GM23248 (cell line): ENCODE measurements at regions not wholly inside any gene's neighbourhood (a gene's known extent, or its start where the extent isn't known, plus 50 kb on each side); places are given as distances from the start of the nearest gene placed in this dataset.

Experiments used
- EZH2 ChIP-seq: fragments of 200-600 bp; sonication (generic); IDR thresholded peaks from 2 replicates; pipeline ENCODE4 v1.6.1; 2018; ENCODE audit warnings: antibody characterized with exemption, mild to moderate bottlenecking; ENCODE audit not compliant: insufficient read depth, poor library complexity, severe bottlenecking
- EZH2phosphoT487 ChIP-seq: fragments of 200-600 bp; sonication (generic); IDR thresholded peaks from 2 replicates; pipeline ENCODE4 v1.6.1; 2018; ENCODE audit warnings: antibody characterized with exemption, moderate library complexity, mild to moderate bottlenecking, low read depth; ENCODE audit not compliant: insufficient read depth

DNA sequence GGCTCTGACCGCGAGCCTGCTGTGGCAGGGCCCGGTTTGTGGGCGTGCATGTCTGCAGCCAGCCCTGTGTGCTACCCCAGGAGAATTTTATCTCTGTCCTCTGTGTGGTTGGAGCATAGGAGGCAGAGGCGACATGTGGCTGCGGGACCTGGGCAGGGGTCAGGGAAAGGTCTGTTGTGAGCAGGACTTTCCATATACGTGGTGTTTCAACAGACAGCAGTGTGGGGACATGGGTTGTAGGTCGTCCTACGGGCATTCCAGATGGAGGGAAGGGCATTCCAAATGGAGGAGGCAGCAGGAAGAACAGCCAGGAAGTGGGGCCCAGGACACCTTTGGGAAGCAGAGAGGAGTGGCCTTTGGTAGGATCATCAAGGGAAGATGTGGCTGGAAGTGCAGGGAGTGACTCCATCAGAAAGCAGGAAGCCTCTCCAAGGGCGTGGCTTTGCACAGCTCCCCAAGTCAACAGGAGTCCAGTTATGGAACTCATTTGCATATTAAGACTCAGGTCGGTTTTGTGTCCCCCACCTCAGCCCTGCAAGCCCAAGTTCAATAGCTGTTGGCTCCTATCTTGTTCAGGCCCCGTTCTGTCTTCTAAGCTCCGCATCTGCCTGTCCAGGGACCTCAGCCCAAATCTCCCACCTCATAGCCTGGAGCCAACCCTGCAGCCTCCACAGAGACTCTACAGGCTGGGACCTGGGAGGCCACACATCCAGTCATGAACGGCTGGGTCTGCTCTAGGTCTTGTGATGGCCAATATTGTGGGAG lies 309.1 kb downstream of the MATN1 start:
- TF ChIP-seq EZH2 (no peak), EZH2phosphoT487 (no peak)
